Caco-2 (cell line): ENCODE measurements at regions not wholly inside any gene's neighbourhood (a gene's known extent, or its start where the extent isn't known, plus 50 kb on each side); places are given as distances from the start of the nearest gene placed in this dataset.

ENCODE experiments used
- BruUV-seq: library from RNA; stranded (reverse); fragments of 400-500 nt; replicated peaks from 2 replicates; lab custom pipeline; 2021; lab: Mats Ljungman, UMichigan
- CTCF ChIA-PET: fragments of 300-600 bp; sonication (Branson Sonifier 250); formaldehyde crosslinking; loops from one replicate; lab custom pipeline; 2022; ENCODE audit warnings: antibody characterized with exemption; lab: Charles Lee
- POLR2A ChIA-PET: fragments of 300-600 bp; sonication (Branson Sonifier 250); formaldehyde crosslinking; loops from one replicate; lab custom pipeline; 2022; ENCODE audit warnings: antibody characterized with exemption; lab: Charles Lee
- DNase-seq, 2 experiments: peaks; one replicate each; pipeline versions ENCODE4 v3.0.0 to v3.0.0-alpha.2; 2020 to 2022
- H3K27me3 ChIP-seq: replicated peaks from 2 replicates; pipeline ENCODE4 v1.6.0; 2011; ENCODE audit warnings: low read length; ENCODE audit not compliant: control insufficient read depth, insufficient read depth
- H3K36me3 ChIP-seq: 2 replicates; pipeline ENCODE4 v1.5.1; 2011; ENCODE audit warnings: low read length; ENCODE audit not compliant: control insufficient read depth, insufficient read depth
- H3K4me1 ChIP-seq: fragments of 250-450 bp; sonication (Bioruptor Pico); 2 replicates; pipeline ENCODE4 v1.5.1; 2020; ENCODE audit warnings: mild to moderate bottlenecking
- H3K4me3 ChIP-seq: 2 replicates; pipeline ENCODE4 v1.5.1; 2011; ENCODE audit warnings: low read depth, mild to moderate bottlenecking, control low read depth, low read length
- H3K9me3 ChIP-seq: fragments of 250-450 bp; sonication (Bioruptor Pico); 2 replicates; pipeline ENCODE4 v1.5.1; 2020; ENCODE audit warnings: mild to moderate bottlenecking, moderate library complexity
- H3K27ac Mint-ChIP-seq: one replicate; pipeline ENCODE4 v1.8.0; 2022; ENCODE audit warnings: mixed read lengths; ENCODE audit not compliant: unreplicated experiment
- H3K27me3 Mint-ChIP-seq: one replicate; pipeline ENCODE4 v1.8.0; 2022; ENCODE audit warnings: mixed read lengths; ENCODE audit not compliant: insufficient read depth, unreplicated experiment
- H3K36me3 Mint-ChIP-seq: one replicate; pipeline ENCODE4 v1.8.0; 2022; ENCODE audit warnings: mild to moderate bottlenecking, mixed read lengths; ENCODE audit not compliant: insufficient read depth, unreplicated experiment
- H3K4me1 Mint-ChIP-seq: one replicate; pipeline ENCODE4 v1.8.0; 2022; ENCODE audit warnings: low read depth, mixed read lengths; ENCODE audit not compliant: unreplicated experiment
- H3K4me3 Mint-ChIP-seq: one replicate; pipeline ENCODE4 v1.8.0; 2022; ENCODE audit warnings: mild to moderate bottlenecking, moderate library complexity, mixed read lengths; ENCODE audit not compliant: unreplicated experiment
- H3K9me3 Mint-ChIP-seq: one replicate; pipeline ENCODE4 v1.8.0; 2022; ENCODE audit warnings: mixed read lengths; ENCODE audit not compliant: unreplicated experiment
- intact Hi-C: fragments of 100-400 bp; cut with micrococcal nuclease; formaldehyde crosslinking; loops from one replicate; pipeline ENCODE4 v1.10.0; 2022; ENCODE audit not compliant: unreplicated experiment
- TF ChIP-seq, protein P1 (sequence below), 2 experiments: fragments of 200-600 bp in 1 of 2; IDR thresholded peaks; 1 replicate in 1 of 2; 2 replicates in 1 of 2; pipeline versions ENCODE4 v1.5.1 to v1.8.0; 2011 to 2022; ENCODE audit warnings: antibody characterized with exemption in 1 of 2, control low read depth in 1 of 2, inconsistent platforms in 1 of 2, low read depth in 1 of 2, low read length in 1 of 2, mild to moderate bottlenecking in 1 of 2, moderate library complexity in 1 of 2; ENCODE audit not compliant: insufficient read depth in 1 of 2, severe bottlenecking in 1 of 2, unreplicated experiment in 1 of 2

DNA sequence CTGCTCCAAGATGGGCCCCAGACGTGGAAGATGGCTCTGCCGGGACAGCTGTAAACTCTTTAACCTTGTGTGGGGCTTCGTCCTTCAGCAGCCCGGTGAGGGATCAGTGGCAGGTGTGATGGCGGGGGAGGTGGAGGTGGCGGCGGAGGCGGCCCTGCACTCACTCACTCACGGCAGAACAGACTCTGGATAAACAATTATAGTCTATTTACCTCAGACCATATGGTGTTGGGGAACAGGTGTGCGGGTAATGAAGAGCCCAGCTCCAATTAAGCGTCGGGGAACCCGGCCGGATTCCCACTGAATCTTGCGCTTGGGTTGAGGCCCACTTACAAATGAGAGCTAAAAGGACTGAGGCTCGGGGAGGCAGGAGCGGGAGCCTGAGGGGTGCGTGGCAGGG, 104.3 kb upstream of the SDK2 start:
- ChIA-PET CTCF (no interaction called here), POLR2A (no interaction called here)
- intact Hi-C loops: no loop called here
- no TSS peak for BruUV-seq
- Histone ChIP-seq H3K36me3 (no peaks in the 10 kb centered on the region), H3K4me3 (no peak overlapping the region), H3K4me1 (peaks cover 5% of the 10 kb centered on the region; the same call in 1 of the 2 replicates), H3K27me3 (no peaks in the 10 kb centered on the region; the same call in 1 of the 2 replicates), H3K9me3 (no peaks in the 10 kb centered on the region)
- Mint-ChIP-seq H3K27ac (no peak overlapping the region), H3K9me3 (no peaks in the 10 kb centered on the region), H3K36me3 (no peaks in the 10 kb centered on the region), H3K27me3 (no peaks in the 10 kb centered on the region), H3K4me3 (no peak overlapping the region), H3K4me1 (peaks cover 10% of the 10 kb centered on the region)
- TF ChIP-seq, protein P1, sequence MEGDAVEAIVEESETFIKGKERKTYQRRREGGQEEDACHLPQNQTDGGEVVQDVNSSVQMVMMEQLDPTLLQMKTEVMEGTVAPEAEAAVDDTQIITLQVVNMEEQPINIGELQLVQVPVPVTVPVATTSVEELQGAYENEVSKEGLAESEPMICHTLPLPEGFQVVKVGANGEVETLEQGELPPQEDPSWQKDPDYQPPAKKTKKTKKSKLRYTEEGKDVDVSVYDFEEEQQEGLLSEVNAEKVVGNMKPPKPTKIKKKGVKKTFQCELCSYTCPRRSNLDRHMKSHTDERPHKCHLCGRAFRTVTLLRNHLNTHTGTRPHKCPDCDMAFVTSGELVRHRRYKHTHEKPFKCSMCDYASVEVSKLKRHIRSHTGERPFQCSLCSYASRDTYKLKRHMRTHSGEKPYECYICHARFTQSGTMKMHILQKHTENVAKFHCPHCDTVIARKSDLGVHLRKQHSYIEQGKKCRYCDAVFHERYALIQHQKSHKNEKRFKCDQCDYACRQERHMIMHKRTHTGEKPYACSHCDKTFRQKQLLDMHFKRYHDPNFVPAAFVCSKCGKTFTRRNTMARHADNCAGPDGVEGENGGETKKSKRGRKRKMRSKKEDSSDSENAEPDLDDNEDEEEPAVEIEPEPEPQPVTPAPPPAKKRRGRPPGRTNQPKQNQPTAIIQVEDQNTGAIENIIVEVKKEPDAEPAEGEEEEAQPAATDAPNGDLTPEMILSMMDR (IDR thresholded peaks at IDR 0.05; ENCODE audit: insufficient read depth in 1 of 2, low read depth in 1 of 2, low read length in 1 of 2, severe bottlenecking in 1 of 2, unreplicated experiment in 1 of 2): no peak
- DNase-seq: no peak

DNA sequence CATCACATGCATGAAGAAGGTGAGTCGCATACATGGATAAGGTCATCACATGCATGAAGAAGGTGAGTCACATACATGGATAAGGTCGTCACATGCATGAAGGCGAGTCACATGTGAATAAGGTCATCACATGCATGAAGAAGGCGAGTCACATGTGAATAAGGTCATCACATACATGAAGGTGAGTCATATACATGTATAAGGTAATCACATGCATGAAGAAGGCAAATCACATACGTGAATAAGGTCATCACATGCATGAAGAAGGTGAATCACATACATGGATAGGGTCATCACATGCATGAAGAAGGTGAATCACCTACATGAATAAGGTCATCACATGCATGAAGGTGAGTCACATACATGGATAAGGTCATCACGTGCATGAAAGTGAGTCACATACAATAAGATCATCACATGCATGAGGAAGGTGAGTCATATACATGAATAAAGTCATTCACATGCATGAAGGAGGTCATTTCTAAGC, 105.1 kb upstream of the SDK2 start:
- intact Hi-C loops: no loop called here
- Mint-ChIP-seq H3K36me3 (no peaks in the 10 kb centered on the region), H3K4me1 (peaks cover 10% of the 10 kb centered on the region), H3K27me3 (no peaks in the 10 kb centered on the region), H3K9me3 (no peaks in the 10 kb centered on the region), H3K4me3 (no peak overlapping the region), H3K27ac (no peak overlapping the region)
- Histone ChIP-seq H3K4me1 (peaks cover 5% of the 10 kb centered on the region; the same call in 1 of the 2 replicates), H3K27me3 (no peaks in the 10 kb centered on the region; the same call in 1 of the 2 replicates), H3K36me3 (no peaks in the 10 kb centered on the region), H3K9me3 (no peaks in the 10 kb centered on the region), H3K4me3 (no peak overlapping the region)
- ChIA-PET CTCF (no interaction called here), POLR2A (no interaction called here)
- no peak for DNase-seq
- TF ChIP-seq, protein P1 (IDR thresholded peaks at IDR 0.05; ENCODE audit: insufficient read depth in 1 of 2, low read depth in 1 of 2, low read length in 1 of 2, severe bottlenecking in 1 of 2, unreplicated experiment in 1 of 2): no peak
- BruUV-seq: no TSS peak

DNA sequence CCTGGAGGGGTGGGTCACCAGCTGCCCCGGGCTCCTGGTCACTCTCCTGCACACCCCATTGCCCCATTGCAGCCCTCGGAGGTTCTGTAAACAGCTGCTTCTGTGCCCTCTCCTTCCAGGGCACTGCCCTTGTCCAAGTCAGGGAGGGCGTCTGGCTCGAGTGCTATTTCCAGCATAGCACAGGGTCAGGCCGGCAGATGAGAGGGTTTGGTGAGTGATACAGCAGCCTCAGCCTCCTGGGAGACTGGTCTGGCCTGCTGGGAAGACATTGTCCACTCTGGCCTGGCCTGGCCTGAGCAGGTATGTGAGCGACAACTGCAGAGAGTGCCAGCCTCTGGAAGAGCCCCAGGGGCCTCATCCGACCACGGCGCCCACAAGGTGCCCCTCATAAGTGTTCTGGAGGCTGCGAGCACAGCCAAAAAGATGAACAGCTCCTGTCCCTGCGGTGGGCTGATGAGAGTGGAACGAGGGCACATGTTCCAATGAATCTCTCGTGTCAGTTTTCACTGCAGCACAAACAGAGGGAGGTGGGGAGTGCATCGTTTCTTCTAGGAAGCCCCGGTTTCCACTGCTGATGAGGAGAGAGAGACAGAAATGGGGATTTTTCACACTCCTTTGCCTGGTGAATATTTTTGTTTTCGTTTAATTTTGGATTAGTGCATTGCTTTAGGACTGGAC, 105.8 kb upstream of the SDK2 start:
- Mint-ChIP-seq H3K36me3 (no peaks in the 10 kb centered on the region), H3K4me3 (no peak overlapping the region), H3K4me1 (peaks cover 10% of the 10 kb centered on the region), H3K9me3 (no peaks in the 10 kb centered on the region), H3K27ac (no peak overlapping the region), H3K27me3 (no peaks in the 10 kb centered on the region)
- no peak overlapping the region for H3K4me3 ChIP-seq
- no TSS peak for BruUV-seq
- TF ChIP-seq, protein P1 (IDR thresholded peaks at IDR 0.05; ENCODE audit: insufficient read depth in 1 of 2, low read depth in 1 of 2, low read length in 1 of 2, severe bottlenecking in 1 of 2, unreplicated experiment in 1 of 2): no peak
- peaks cover 5% of the 10 kb centered on the region; the same call in 1 of the 2 replicates for H3K4me1 ChIP-seq
- H3K27me3 ChIP-seq: no peaks in the 10 kb centered on the region; the same call in 1 of the 2 replicates
- CTCF ChIA-PET: no interaction called here
- intact Hi-C loops: no loop called here
- no peak for DNase-seq
- POLR2A ChIA-PET: no interaction called here
- H3K9me3 ChIP-seq: no peaks in the 10 kb centered on the region
- H3K36me3 ChIP-seq: no peaks in the 10 kb centered on the region
